ENCODE measurements at regions not wholly inside any gene's neighbourhood (a gene's known extent, or its start where the extent isn't known, plus 50 kb on each side); places are given as distances from the start of the nearest gene placed in this dataset.

DNA sequence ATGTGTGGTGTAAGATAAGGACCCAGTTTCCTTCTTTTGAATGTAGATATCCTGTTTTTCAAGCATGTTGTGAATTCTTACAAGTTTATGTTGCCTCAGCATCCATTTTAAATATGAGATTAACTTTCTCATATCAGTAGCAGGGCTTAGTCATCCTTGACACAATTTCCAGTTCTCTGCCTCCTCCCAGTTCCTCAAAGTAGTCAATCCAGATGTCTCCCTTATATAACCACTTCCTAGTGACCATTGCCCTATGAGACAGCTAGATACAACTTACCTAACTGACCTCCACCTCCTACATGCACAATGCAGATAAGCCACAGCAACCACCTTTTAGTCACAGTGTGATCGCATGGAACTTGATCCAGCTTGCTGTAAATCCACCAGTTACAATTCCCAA is 269.2 kb upstream of the ZNF521 start:
- Histone ChIP-seq H2BK15ac (ENCODE audit: low read depth, low read length) (no peak overlapping the region), H3K9ac (ENCODE audit: low read depth, low read length) (no peak overlapping the region), H4K5ac (ENCODE audit: low read depth, low read length) (no peak overlapping the region), H3K4ac (ENCODE audit: low read depth, low read length) (no peak overlapping the region), H2AK5ac (ENCODE audit: low read depth, low read length) (no peak overlapping the region), H3K4me3 (ENCODE audit: insufficient read depth, low read depth, low read length) (no peak overlapping the region), H2AFZ (replicated peaks; ENCODE audit: low read length, poor library complexity) (no peak overlapping the region), H4K8ac (ENCODE audit: low read depth in 2 of 2, low read length in 2 of 2) (no peak overlapping the region), H3K27me3 (ENCODE audit: control insufficient read depth, insufficient read depth, low read length) (no peaks in the 10 kb centered on the region), H3K4me2 (ENCODE audit: low read depth, low read length) (no peak overlapping the region), H3K9me3 (ENCODE audit: control insufficient read depth, insufficient read depth, low read length) (no peaks in the 10 kb centered on the region; the same call in 1 of the 2 replicates), H2BK20ac (ENCODE audit: low read depth, low read length) (no peak overlapping the region), H3K79me1 (ENCODE audit: low read depth in 1 of 2, low read length in 2 of 2) (no peaks in the 10 kb centered on the region), H2BK5ac (ENCODE audit: low read depth, low read length, poor library complexity, severe bottlenecking) (no peak overlapping the region), H4K20me1 (ENCODE audit: insufficient read depth, low read length) (no peaks in the 10 kb centered on the region), H3K9me1 (ENCODE audit: insufficient read depth, low read length) (no peaks in the 10 kb centered on the region), H3K36me3 (ENCODE audit: control insufficient read depth, insufficient read depth, low read length) (no peaks in the 10 kb centered on the region), H3K56ac (ENCODE audit: extremely low read depth, insufficient read depth, low read length) (no peak overlapping the region), H3K23ac (ENCODE audit: low read depth, low read length) (no peak overlapping the region), H2BK120ac (ENCODE audit: low read depth, low read length) (no peak overlapping the region), H3K27ac (ENCODE audit: insufficient read depth, low read length) (no peak overlapping the region), H3K18ac (ENCODE audit: low read depth, low read length) (no peak overlapping the region), H4K91ac (ENCODE audit: insufficient read depth, low read depth, low read length) (no peak overlapping the region), H3K4me1 (ENCODE audit: control insufficient read depth, insufficient read depth, low read length) (peaks cover 2% of the 10 kb centered on the region; the same call in 1 of the 2 replicates), H3K14ac (replicated peaks; ENCODE audit: low read depth, low read length) (no peak overlapping the region), H2AK9ac (replicated peaks; ENCODE audit: low read depth, low read length, poor library complexity) (no peak overlapping the region)
- CTCF ChIA-PET, result no interaction called here
- POLR2A ChIA-PET (ENCODE audit: unreplicated experiment), result no interaction called here
- no peak for TF ChIP-seq MAZ (IDR thresholded peaks at IDR 0.05; ENCODE audit: borderline replicate concordance, low read depth, low read length)
- TF ChIP-seq FOS (IDR thresholded peaks at IDR 0.05; ENCODE audit: low read depth, low read length), result no peak
- TF ChIP-seq RCOR1 (IDR thresholded peaks at IDR 0.05; ENCODE audit: insufficient replicate concordance, low read length), result no peak
- no peak for TF ChIP-seq POLR2A (IDR thresholded peaks at IDR 0.05; ENCODE audit: low read depth, low read length)
- TF ChIP-seq RAD21 (IDR thresholded peaks at IDR 0.05; ENCODE audit: low read length), result no peak
- no peak for TF ChIP-seq MXI1 (IDR thresholded peaks at IDR 0.05; ENCODE audit: borderline replicate concordance, low read depth, low read length)
- no peak for TF ChIP-seq SMC3 (IDR thresholded peaks at IDR 0.05; ENCODE audit: low read depth, low read length)
- no peak for TF ChIP-seq RFX5 (IDR thresholded peaks at IDR 0.05; ENCODE audit: low read depth, low read length)
- no peak for TF ChIP-seq CHD1 (IDR thresholded peaks at IDR 0.05; ENCODE audit: low read depth, low read length)
- no peak for TF ChIP-seq MAFK (IDR thresholded peaks at IDR 0.05; ENCODE audit: low read depth, low read length)
- no peak for TF ChIP-seq BHLHE40 (IDR thresholded peaks at IDR 0.05; ENCODE audit: low read depth, low read length)
- TF ChIP-seq, protein P1, sequence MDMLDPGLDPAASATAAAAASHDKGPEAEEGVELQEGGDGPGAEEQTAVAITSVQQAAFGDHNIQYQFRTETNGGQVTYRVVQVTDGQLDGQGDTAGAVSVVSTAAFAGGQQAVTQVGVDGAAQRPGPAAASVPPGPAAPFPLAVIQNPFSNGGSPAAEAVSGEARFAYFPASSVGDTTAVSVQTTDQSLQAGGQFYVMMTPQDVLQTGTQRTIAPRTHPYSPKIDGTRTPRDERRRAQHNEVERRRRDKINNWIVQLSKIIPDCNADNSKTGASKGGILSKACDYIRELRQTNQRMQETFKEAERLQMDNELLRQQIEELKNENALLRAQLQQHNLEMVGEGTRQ (IDR thresholded peaks at IDR 0.05; ENCODE audit: low read depth, low read length), result no peak
- TF ChIP-seq, protein P2, sequence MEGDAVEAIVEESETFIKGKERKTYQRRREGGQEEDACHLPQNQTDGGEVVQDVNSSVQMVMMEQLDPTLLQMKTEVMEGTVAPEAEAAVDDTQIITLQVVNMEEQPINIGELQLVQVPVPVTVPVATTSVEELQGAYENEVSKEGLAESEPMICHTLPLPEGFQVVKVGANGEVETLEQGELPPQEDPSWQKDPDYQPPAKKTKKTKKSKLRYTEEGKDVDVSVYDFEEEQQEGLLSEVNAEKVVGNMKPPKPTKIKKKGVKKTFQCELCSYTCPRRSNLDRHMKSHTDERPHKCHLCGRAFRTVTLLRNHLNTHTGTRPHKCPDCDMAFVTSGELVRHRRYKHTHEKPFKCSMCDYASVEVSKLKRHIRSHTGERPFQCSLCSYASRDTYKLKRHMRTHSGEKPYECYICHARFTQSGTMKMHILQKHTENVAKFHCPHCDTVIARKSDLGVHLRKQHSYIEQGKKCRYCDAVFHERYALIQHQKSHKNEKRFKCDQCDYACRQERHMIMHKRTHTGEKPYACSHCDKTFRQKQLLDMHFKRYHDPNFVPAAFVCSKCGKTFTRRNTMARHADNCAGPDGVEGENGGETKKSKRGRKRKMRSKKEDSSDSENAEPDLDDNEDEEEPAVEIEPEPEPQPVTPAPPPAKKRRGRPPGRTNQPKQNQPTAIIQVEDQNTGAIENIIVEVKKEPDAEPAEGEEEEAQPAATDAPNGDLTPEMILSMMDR (conservative IDR thresholded peaks at IDR 0.05; ENCODE audit: low read depth, low read length), result no peak
- TF ChIP-seq, protein P3, sequence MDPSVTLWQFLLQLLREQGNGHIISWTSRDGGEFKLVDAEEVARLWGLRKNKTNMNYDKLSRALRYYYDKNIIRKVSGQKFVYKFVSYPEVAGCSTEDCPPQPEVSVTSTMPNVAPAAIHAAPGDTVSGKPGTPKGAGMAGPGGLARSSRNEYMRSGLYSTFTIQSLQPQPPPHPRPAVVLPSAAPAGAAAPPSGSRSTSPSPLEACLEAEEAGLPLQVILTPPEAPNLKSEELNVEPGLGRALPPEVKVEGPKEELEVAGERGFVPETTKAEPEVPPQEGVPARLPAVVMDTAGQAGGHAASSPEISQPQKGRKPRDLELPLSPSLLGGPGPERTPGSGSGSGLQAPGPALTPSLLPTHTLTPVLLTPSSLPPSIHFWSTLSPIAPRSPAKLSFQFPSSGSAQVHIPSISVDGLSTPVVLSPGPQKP (IDR thresholded peaks at IDR 0.05; ENCODE audit: borderline replicate concordance, low read depth, low read length), result no peak
- no peak for TF ChIP-seq NFE2L2 (IDR thresholded peaks at IDR 0.05; ENCODE audit: low read depth, low read length)
- TF ChIP-seq CEBPB (IDR thresholded peaks at IDR 0.05; ENCODE audit: low read depth, low read length), result no peak
- WGBS, 2 experiments (ENCODE audit: extremely low coverage in 2 of 2, insufficient read length in 1 of 2), result no CpG with 5 or more reads among the region's 1 CpG
- in situ Hi-C loops (cut with MboI; ENCODE audit: low sequenced_read_pairs) (no loop called here), intact Hi-C loops (cut with micrococcal nuclease) (no loop called here), dilution Hi-C loops (cut with HindIII; ENCODE audit: low sequenced_read_pairs, unreplicated experiment) (no loop called here)
- ATAC-seq (ENCODE audit: low read depth), result no peak
- BruUV-seq (replicated peaks), result no TSS peak
- DNase-seq, result peak; percentile 35

Data from IMR-90 (cell line).